Osteoblast (primary cell): ENCODE measurements at regions not wholly inside any gene's neighbourhood (a gene's known extent, or its start where the extent isn't known, plus 50 kb on each side); places are given as distances from the start of the nearest gene placed in this dataset.
A peak's percentile ranks its signal among the peaks of the same experiment; 100 is the strongest.

Source experiments
- DNase-seq: peaks from one replicate; pipeline ENCODE4 v3.0.0; 2011; ENCODE audit warnings: low spot score, mixed read lengths; ENCODE audit not compliant: insufficient read length; ENCODE audit errors: missing footprints
- H2AFZ ChIP-seq: 2 replicates; pipeline ENCODE4 v1.6.0; 2011; ENCODE audit warnings: mild to moderate bottlenecking, low read length
- H3K27ac ChIP-seq: 2 replicates; pipeline ENCODE4 v1.5.1; 2011; ENCODE audit warnings: mild to moderate bottlenecking, low read depth, low read length, moderate library complexity
- H3K27me3 ChIP-seq: 2 replicates; pipeline ENCODE4 v1.6.0; 2012; ENCODE audit warnings: mild to moderate bottlenecking, control low read depth, inconsistent platforms, low read length, moderate library complexity; ENCODE audit not compliant: insufficient read depth
- H3K36me3 ChIP-seq: 2 replicates; pipeline ENCODE4 v1.5.1; 2011; ENCODE audit warnings: mild to moderate bottlenecking, low read length, control low read depth, moderate library complexity; ENCODE audit not compliant: insufficient read depth
- H3K4me1 ChIP-seq: 2 replicates; pipeline ENCODE4 v1.5.1; 2011; ENCODE audit warnings: mild to moderate bottlenecking, low read length, control low read depth, moderate library complexity; ENCODE audit not compliant: insufficient read depth
- H3K4me2 ChIP-seq: 2 replicates; pipeline ENCODE4 v1.6.0; 2011; ENCODE audit warnings: mild to moderate bottlenecking, low read length; ENCODE audit not compliant: insufficient read depth
- H3K4me3 ChIP-seq: fragments of 200-600 bp; sonication (generic); 3 replicates; pipeline ENCODE4 v1.5.1; 2012; ENCODE audit warnings: mild to moderate bottlenecking, low read length, inconsistent platforms; ENCODE audit not compliant: insufficient read depth
- H3K79me2 ChIP-seq: 2 replicates; pipeline ENCODE4 v1.6.0; 2012; ENCODE audit warnings: mild to moderate bottlenecking, low read length, control low read depth, inconsistent platforms; ENCODE audit not compliant: insufficient read depth
- H3K9me3 ChIP-seq: 2 replicates; pipeline ENCODE4 v1.5.1; 2011; ENCODE audit warnings: low read depth, low read length, control low read depth
- H4K20me1 ChIP-seq: 2 replicates; pipeline ENCODE4 v1.6.0; 2012; ENCODE audit warnings: mild to moderate bottlenecking, low read length, control low read depth; ENCODE audit not compliant: insufficient read depth
- CTCF ChIP-seq: IDR thresholded peaks from 2 replicates; pipeline ENCODE4 v1.5.1; 2011; ENCODE audit warnings: mild to moderate bottlenecking, low read depth, low read length, moderate library complexity; ENCODE audit errors: extremely low read depth

- H3K4me3 ChIP-seq: no peak overlapping the region
- no peaks in the 10 kb centered on the region for H3K36me3 ChIP-seq
- no peaks in the 10 kb centered on the region for H4K20me1 ChIP-seq
- no peaks in the 10 kb centered on the region for H3K79me2 ChIP-seq
- TF ChIP-seq CTCF: no peak
- H3K4me1 ChIP-seq: peaks cover 6% of the 10 kb centered on the region
- no peak overlapping the region for H3K27ac ChIP-seq
- no peaks in the 10 kb centered on the region for H3K9me3 ChIP-seq
- DNase-seq: peak; percentile 68
- H3K27me3 ChIP-seq: no peaks in the 10 kb centered on the region
- no peak overlapping the region for H2AFZ ChIP-seq
- no peak overlapping the region for H3K4me2 ChIP-seq
Measured at GRCh38 chr6:170456886-170457698, 96.0 kb downstream of the PSMB1 start.
